Breast epithelium (tissue), 3 donors: ENCODE measurements at regions not wholly inside any gene's neighbourhood (a gene's known extent, or its start where the extent isn't known, plus 50 kb on each side); places are given as distances from the start of the nearest gene placed in this dataset.

ENCODE experiments used
- POLR2A ChIP-seq: fragments of 450-650 bp; IDR thresholded peaks from one replicate; pipeline ENCODE4 v1.6.1; 2016; ENCODE audit warnings: antibody characterized with exemption, mild to moderate bottlenecking, moderate library complexity
- POLR2AphosphoS5 ChIP-seq, 3 donors: sonication (generic); formaldehyde crosslinking; IDR thresholded peaks; one replicate each; pipeline ENCODE4 v1.6.1; 2017; ENCODE audit warnings: antibody characterized with exemption in 3 of 3
- TF ChIP-seq, protein P1 (sequence below), 3 donors: fragments of 450-650 bp; IDR thresholded peaks; one replicate each; pipeline ENCODE4 v1.5.1; 2016 to 2017; ENCODE audit warnings: antibody characterized with exemption in 3 of 3, mild to moderate bottlenecking in 3 of 3, moderate library complexity in 3 of 3

DNA sequence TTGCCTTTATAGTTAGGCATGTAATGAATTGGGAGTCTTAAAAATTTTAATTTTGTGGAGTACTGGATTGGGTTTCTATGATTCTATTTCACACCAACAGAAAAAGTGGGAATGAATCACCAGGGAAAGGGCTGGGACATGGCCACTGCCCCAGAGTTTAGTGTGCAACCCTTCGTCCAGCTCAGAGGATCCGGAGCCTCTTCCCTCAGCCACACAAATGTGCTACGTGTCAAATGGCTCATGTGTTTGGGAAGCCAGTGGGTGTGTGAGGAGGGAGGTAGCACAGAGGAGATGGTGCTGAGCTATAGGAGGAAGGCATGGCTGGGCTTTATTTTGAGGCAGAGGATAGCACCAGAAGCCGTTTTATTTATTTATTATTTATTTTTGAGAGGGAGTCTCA lies 247.3 kb downstream of the SIPA1L2 start:
- TF ChIP-seq, protein P1, sequence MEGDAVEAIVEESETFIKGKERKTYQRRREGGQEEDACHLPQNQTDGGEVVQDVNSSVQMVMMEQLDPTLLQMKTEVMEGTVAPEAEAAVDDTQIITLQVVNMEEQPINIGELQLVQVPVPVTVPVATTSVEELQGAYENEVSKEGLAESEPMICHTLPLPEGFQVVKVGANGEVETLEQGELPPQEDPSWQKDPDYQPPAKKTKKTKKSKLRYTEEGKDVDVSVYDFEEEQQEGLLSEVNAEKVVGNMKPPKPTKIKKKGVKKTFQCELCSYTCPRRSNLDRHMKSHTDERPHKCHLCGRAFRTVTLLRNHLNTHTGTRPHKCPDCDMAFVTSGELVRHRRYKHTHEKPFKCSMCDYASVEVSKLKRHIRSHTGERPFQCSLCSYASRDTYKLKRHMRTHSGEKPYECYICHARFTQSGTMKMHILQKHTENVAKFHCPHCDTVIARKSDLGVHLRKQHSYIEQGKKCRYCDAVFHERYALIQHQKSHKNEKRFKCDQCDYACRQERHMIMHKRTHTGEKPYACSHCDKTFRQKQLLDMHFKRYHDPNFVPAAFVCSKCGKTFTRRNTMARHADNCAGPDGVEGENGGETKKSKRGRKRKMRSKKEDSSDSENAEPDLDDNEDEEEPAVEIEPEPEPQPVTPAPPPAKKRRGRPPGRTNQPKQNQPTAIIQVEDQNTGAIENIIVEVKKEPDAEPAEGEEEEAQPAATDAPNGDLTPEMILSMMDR (IDR thresholded peaks at IDR 0.05), result no peak
- TF ChIP-seq POLR2AphosphoS5 (IDR thresholded peaks at IDR 0.05) (no peak), POLR2A (no peak)
